H1 (cell line): ENCODE measurements at regions not wholly inside any gene's neighbourhood (a gene's known extent, or its start where the extent isn't known, plus 50 kb on each side); places are given as distances from the start of the nearest gene placed in this dataset.

ENCODE experiments used
- ATF3 ChIP-seq: IDR thresholded peaks from 2 replicates; pipeline ENCODE4 v1.6.1; 2011; ENCODE audit warnings: low read depth, mild to moderate bottlenecking, low read length; ENCODE audit not compliant: insufficient read depth
- BACH1 ChIP-seq: IDR thresholded peaks from 2 replicates; pipeline ENCODE4 v1.6.1; 2012; ENCODE audit warnings: low read length, improper control_type of control experiment
- BCL11A ChIP-seq, 2 experiments: IDR thresholded peaks; one replicate each; pipeline ENCODE4 v1.6.1; 2011; ENCODE audit warnings: low read depth in 2 of 2, low read length in 2 of 2, mild to moderate bottlenecking in 2 of 2
- CBX5 ChIP-seq: fragments of 300-800, 300-1000 bp; sonication (generic); IDR thresholded peaks from 2 replicates; pipeline ENCODE4 v1.7.1; 2016; ENCODE audit warnings: antibody characterized with exemption, low read length, low read depth
- CBX8 ChIP-seq: fragments of 300-800, 300-1000 bp; sonication (generic); IDR thresholded peaks from 2 replicates; pipeline ENCODE4 v1.7.1; 2016; ENCODE audit warnings: low read depth, low read length, borderline replicate concordance
- CHD2 ChIP-seq: IDR thresholded peaks from 2 replicates; pipeline ENCODE4 v1.6.1; 2012; ENCODE audit warnings: low read length, improper control_type of control experiment
- CREB1 ChIP-seq: IDR thresholded peaks from 2 replicates; pipeline ENCODE4 v1.6.1; 2012; ENCODE audit warnings: inconsistent platforms
- CTCF ChIP-seq, 3 experiments: IDR thresholded peaks; 1 replicate in 2 of 3; 2 replicates in 1 of 3; pipeline versions ENCODE4 v1.5.1 to v1.6.1; 2011; ENCODE audit warnings: low read length in 3 of 3, mild to moderate bottlenecking in 3 of 3, inconsistent platforms in 2 of 3, low read depth in 1 of 3, moderate library complexity in 1 of 3; ENCODE audit not compliant: insufficient read depth in 1 of 3; ENCODE audit errors: control extremely low read depth in 1 of 3
- GTF2F1 ChIP-seq: IDR thresholded peaks from 2 replicates; pipeline ENCODE4 v1.6.1; 2012; ENCODE audit warnings: low read depth, low read length, improper control_type of control experiment, borderline replicate concordance
- HDAC2 ChIP-seq, 2 experiments: fragments of 300-600 bp in 1 of 2; sonication (generic) in 1 of 2; IDR thresholded peaks; 2 replicates each; pipeline ENCODE4 v1.6.1; 2011 to 2012; ENCODE audit warnings: low read depth in 2 of 2, low read length in 2 of 2, mild to moderate bottlenecking in 2 of 2, moderate library complexity in 2 of 2, borderline replicate concordance in 1 of 2, inconsistent platforms in 1 of 2
- HDAC6 ChIP-seq: IDR thresholded peaks from one replicate; pipeline ENCODE4 v1.7.1; 2012; ENCODE audit warnings: low read depth, mild to moderate bottlenecking, inconsistent platforms, low read length, moderate library complexity
- KDM1A ChIP-seq: fragments of 200-600, 300-600 bp; sonication (generic); IDR thresholded peaks from 2 replicates; pipeline ENCODE4 v1.7.1; 2016; ENCODE audit warnings: mild to moderate bottlenecking, low read length, borderline replicate concordance
- KDM4A ChIP-seq: IDR thresholded peaks from one replicate; pipeline ENCODE4 v1.7.1; 2012; ENCODE audit warnings: low read depth, mild to moderate bottlenecking, moderate library complexity, low read length, inconsistent platforms; ENCODE audit not compliant: severe bottlenecking
- KDM5A ChIP-seq: fragments of 200-600 bp; IDR thresholded peaks from 2 replicates; pipeline ENCODE4 v1.7.1; 2012; ENCODE audit warnings: mild to moderate bottlenecking, low read length, inconsistent platforms, mixed read lengths
- MAFK ChIP-seq: IDR thresholded peaks from 2 replicates; pipeline ENCODE4 v1.6.1; 2012; ENCODE audit warnings: low read depth, mild to moderate bottlenecking, improper control_type of control experiment, low read length
- POLR2AphosphoS5 ChIP-seq: IDR thresholded peaks from 2 replicates; pipeline ENCODE4 v1.6.1; 2011; ENCODE audit warnings: low read depth, low read length
- RBBP5 ChIP-seq: IDR thresholded peaks from 2 replicates; pipeline ENCODE4 v1.7.1; 2012; ENCODE audit warnings: low read depth, mild to moderate bottlenecking, inconsistent platforms, low read length, moderate library complexity, borderline replicate concordance
- SAP30 ChIP-seq: fragments of 300-600 bp; sonication (generic); IDR thresholded peaks from 2 replicates; pipeline ENCODE4 v1.7.1; 2012; ENCODE audit warnings: low read length, moderate library complexity, mild to moderate bottlenecking, inconsistent platforms; ENCODE audit not compliant: insufficient read depth, insufficient replicate concordance
- SRF ChIP-seq: IDR thresholded peaks from 2 replicates; pipeline ENCODE4 v1.6.1; 2011; ENCODE audit warnings: mild to moderate bottlenecking, low read depth, low read length, moderate library complexity
- SUZ12 ChIP-seq: fragments of 200-600 bp; sonication (generic); IDR thresholded peaks from 2 replicates; pipeline ENCODE4 v1.6.1; 2012; ENCODE audit warnings: mild to moderate bottlenecking, inconsistent platforms, low read length, moderate library complexity, mixed read lengths
- TAF1 ChIP-seq: IDR thresholded peaks from 2 replicates; pipeline ENCODE4 v1.6.1; 2011; ENCODE audit warnings: mild to moderate bottlenecking, low read depth, low read length
- TCF12 ChIP-seq: IDR thresholded peaks from 2 replicates; pipeline ENCODE4 v1.6.1; 2011; ENCODE audit warnings: low read depth, mild to moderate bottlenecking, low read length
- TEAD4 ChIP-seq: IDR thresholded peaks from 2 replicates; pipeline ENCODE4 v1.6.1; 2012; ENCODE audit warnings: low read depth, low read length, inconsistent platforms, mixed read lengths
- TF ChIP-seq, protein P1 (sequence below): IDR thresholded peaks from 2 replicates; pipeline ENCODE4 v1.6.1; 2012; ENCODE audit warnings: inconsistent platforms

GRCh38 chr13:66224663-66225062 is 1005.5 kb downstream of the PCDH9 start (continued):
- TF ChIP-seq CBX5 (no peak), KDM5A (no peak), BCL11A (IDR thresholded peaks at IDR 0.05; ENCODE audit: low read depth in 2 of 2, low read length in 2 of 2) (peak; percentile 15 to 82), RBBP5 (no peak), TAF1 (no peak), SAP30 (no peak), MAFK (no peak), TEAD4 (peak; percentile 74), HDAC2 (IDR thresholded peaks at IDR 0.05; ENCODE audit: borderline replicate concordance in 1 of 2, low read depth in 2 of 2, low read length in 2 of 2) (peak; percentile 62 to 89; a peak in 3 of 4 replicates), BACH1 (no peak), SUZ12 (no peak), CTCF (IDR thresholded peaks at IDR 0.05; ENCODE audit: control extremely low read depth in 1 of 3, insufficient read depth in 1 of 3, low read depth in 1 of 3, low read length in 3 of 3) (no peak), CHD2 (peak; percentile 54; the same call in 1 of the 2 replicates), TCF12 (peak; percentile 100), CBX8 (no peak), SRF (no peak), ATF3 (no peak), POLR2AphosphoS5 (peak; percentile 100), HDAC6 (peak; percentile 59), KDM4A (no peak), GTF2F1 (no peak), CREB1 (no peak), KDM1A (0 out of 2 replicates have a peak, but pooled peaks have one; percentile 19)
- TF ChIP-seq, protein P1, sequence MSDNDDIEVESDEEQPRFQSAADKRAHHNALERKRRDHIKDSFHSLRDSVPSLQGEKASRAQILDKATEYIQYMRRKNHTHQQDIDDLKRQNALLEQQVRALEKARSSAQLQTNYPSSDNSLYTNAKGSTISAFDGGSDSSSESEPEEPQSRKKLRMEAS = no peak
